A673 (cell line): ENCODE measurements at regions not wholly inside any gene's neighbourhood (a gene's known extent, or its start where the extent isn't known, plus 50 kb on each side); places are given as distances from the start of the nearest gene placed in this dataset.

ENCODE experiments used
- BruUV-seq: library from RNA; stranded (reverse); fragments of 400-500 nt; replicated peaks from 2 replicates; lab custom pipeline; 2021; lab: Mats Ljungman, UMichigan
- CTCF ChIA-PET: fragments of 300-600 bp; sonication (Branson Sonifier 250); formaldehyde crosslinking; loops from one replicate; lab custom pipeline; 2022; ENCODE audit warnings: antibody characterized with exemption; lab: Charles Lee
- POLR2A ChIA-PET: fragments of 300-600 bp; sonication (Branson Sonifier 250); formaldehyde crosslinking; loops from one replicate; lab custom pipeline; 2022; ENCODE audit warnings: antibody characterized with exemption; ENCODE audit not compliant: low non-redundant PET; lab: Charles Lee
- DNase-seq: peaks from one replicate; pipeline ENCODE4 v3.0.0-alpha.2; 2015; ENCODE audit warnings: low spot score
- H3K27ac ChIP-seq: fragments of 200-600 bp; sonication (generic); 2 replicates; pipeline ENCODE4 v1.5.1; 2016; ENCODE audit warnings: mixed run types, low read depth, mild to moderate bottlenecking, mixed read lengths, antibody characterized with exemption, low read length; ENCODE audit not compliant: poor library complexity, severe bottlenecking
- H3K27me3 ChIP-seq: fragments of 200-600 bp; sonication (generic); replicated peaks from 2 replicates; pipeline ENCODE4 v1.6.1; 2017; ENCODE audit warnings: mixed run types, low read depth, mild to moderate bottlenecking, mixed read lengths, antibody characterized with exemption, low read length; ENCODE audit not compliant: insufficient read depth, poor library complexity
- H3K36me3 ChIP-seq: fragments of 200-600 bp; sonication (generic); 2 replicates; pipeline ENCODE4 v1.6.1; 2016; ENCODE audit warnings: mixed run types, mild to moderate bottlenecking, mixed read lengths, antibody characterized with exemption, low read length; ENCODE audit not compliant: insufficient read depth, poor library complexity, severe bottlenecking
- H3K4me1 ChIP-seq: fragments of 200-600 bp; sonication (generic); 2 replicates; pipeline ENCODE4 v1.6.1; 2017; ENCODE audit warnings: mixed run types, mild to moderate bottlenecking, mixed read lengths, antibody characterized with exemption, low read length; ENCODE audit not compliant: insufficient read depth, poor library complexity, severe bottlenecking
- H3K4me3 ChIP-seq: fragments of 200-600 bp; sonication (generic); 2 replicates; pipeline ENCODE4 v1.5.1; 2016; ENCODE audit warnings: low read depth, mixed run types, mild to moderate bottlenecking, mixed read lengths, low read length; ENCODE audit not compliant: poor library complexity, severe bottlenecking
- H3K9me3 ChIP-seq: fragments of 200-600 bp; sonication (generic); 2 replicates; pipeline ENCODE4 v1.6.1; 2016; ENCODE audit warnings: mixed run types, low read depth, mild to moderate bottlenecking, mixed read lengths, antibody characterized with exemption, low read length; ENCODE audit not compliant: poor library complexity, severe bottlenecking
- CTCF ChIP-seq: fragments of 300-800, 200-600 bp; sonication (generic); conservative IDR thresholded peaks from 2 replicates; pipeline ENCODE4 v1.5.1; 2017; ENCODE audit warnings: low read depth, mild to moderate bottlenecking, antibody characterized with exemption, low read length, moderate library complexity, mixed read lengths
- EZH2 ChIP-seq: fragments of 200-600 bp; sonication (generic); IDR thresholded peaks from 2 replicates; pipeline ENCODE4 v1.6.1; 2017; ENCODE audit warnings: borderline replicate concordance, low read depth, mild to moderate bottlenecking, mixed read lengths, antibody characterized with exemption, low read length; ENCODE audit not compliant: poor library complexity, severe bottlenecking
- intact Hi-C: fragments of 100-400 bp; cut with micrococcal nuclease; formaldehyde crosslinking; loops from one replicate; pipeline ENCODE4 v1.10.0; 2022; ENCODE audit not compliant: unreplicated experiment

GRCh38 chr20:51098284-51098810 is 75.4 kb upstream of the KCNG1 start:
- no peaks in the 10 kb centered on the region for H3K4me1 ChIP-seq
- TF ChIP-seq EZH2 (no peak), CTCF (no peak)
- ChIA-PET CTCF (no interaction called here), POLR2A (no interaction called here)
- no peak overlapping the region for H3K27ac ChIP-seq
- BruUV-seq: no TSS peak
- H3K27me3 ChIP-seq: no peaks in the 10 kb centered on the region
- H3K4me3 ChIP-seq: no peak overlapping the region
- no peak for DNase-seq
- H3K9me3 ChIP-seq: no peaks in the 10 kb centered on the region
- H3K36me3 ChIP-seq: no peaks in the 10 kb centered on the region
- intact Hi-C loops: no loop called here

- TF ChIP-seq CTCF (no peak), EZH2 (no peak)
- no peak for DNase-seq
- Histone ChIP-seq H3K36me3 (no peaks in the 10 kb centered on the region), H3K4me3 (no peak overlapping the region), H3K4me1 (no peaks in the 10 kb centered on the region), H3K27me3 (no peaks in the 10 kb centered on the region), H3K9me3 (no peaks in the 10 kb centered on the region), H3K27ac (no peak overlapping the region)
- BruUV-seq: no TSS peak
- ChIA-PET CTCF (no interaction called here), POLR2A (no interaction called here)
- intact Hi-C loops: no loop called here
These were observed 74.6 kb upstream of the KCNG1 start for GRCh38 chr20:51097351-51098120.

- CTCF ChIA-PET: no interaction called here
- POLR2A ChIA-PET: no interaction called here
- H3K4me3 ChIP-seq: no peak overlapping the region
- BruUV-seq: no TSS peak
- H3K27me3 ChIP-seq: peaks cover 6% of the 10 kb centered on the region
- no peaks in the 10 kb centered on the region for H3K4me1 ChIP-seq
- no peak for DNase-seq
- no peak overlapping the region for H3K27ac ChIP-seq
- intact Hi-C loops: no loop called here
- H3K36me3 ChIP-seq: no peaks in the 10 kb centered on the region
- no peaks in the 10 kb centered on the region for H3K9me3 ChIP-seq
- no peak for TF ChIP-seq CTCF
- TF ChIP-seq EZH2: no peak
These were observed 73.8 kb upstream of the KCNG1 start for GRCh38 chr20:51096582-51097267.
